Amygdala (tissue), 56 donors: ENCODE measurements at regions not wholly inside any gene's neighbourhood (a gene's known extent, or its start where the extent isn't known, plus 50 kb on each side); places are given as distances from the start of the nearest gene placed in this dataset.

Experiments
- DNase-seq, 56 donors: peaks; one replicate each; lab custom pipeline; 2025; lab: John Stamatoyannopoulos, UW

DNA sequence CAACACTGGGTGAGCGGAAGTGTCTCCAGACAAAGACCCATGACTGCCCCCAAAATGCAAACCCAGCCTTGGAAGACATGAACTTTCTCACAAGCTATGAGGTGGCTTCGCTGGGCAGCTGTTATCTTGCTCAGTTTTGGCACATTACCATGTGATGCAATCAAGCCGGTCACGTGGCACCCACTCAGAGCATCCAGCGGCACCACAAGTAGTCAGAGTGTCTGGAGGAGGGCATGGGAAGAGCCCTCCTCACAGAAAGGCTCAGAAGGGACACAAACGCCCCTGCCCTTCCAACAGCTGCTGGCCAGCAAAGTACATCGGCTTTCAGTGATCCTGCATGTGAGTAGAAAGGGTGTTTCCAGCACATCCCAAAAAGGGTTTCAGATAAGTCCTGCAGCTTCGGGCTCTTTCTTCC, 145.5 kb upstream of the IRF2BP2 start:
- peak in 48 of 56 donors; percentile 7 to 93 (median 61) for DNase-seq

DNA sequence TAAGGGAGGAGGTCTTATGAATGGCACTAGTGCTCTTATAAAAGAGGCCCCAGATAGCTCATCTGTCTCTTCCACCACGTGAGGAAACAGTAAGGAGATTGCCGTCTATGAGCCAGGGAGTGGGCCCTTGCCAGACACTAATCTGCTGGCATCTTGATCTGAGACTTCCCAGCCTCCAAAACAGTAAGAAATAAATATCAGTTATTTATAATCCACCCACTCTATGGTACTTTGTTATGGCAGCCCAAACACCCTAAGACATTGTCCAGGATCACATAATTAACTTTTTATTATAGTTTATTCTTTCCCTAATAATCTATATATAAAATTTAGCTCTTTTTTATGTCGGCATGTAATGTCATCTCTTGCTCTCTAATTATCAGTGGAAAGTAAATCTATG, 144.0 kb upstream of the IRF2BP2 start:
- no peak for DNase-seq

DNA sequence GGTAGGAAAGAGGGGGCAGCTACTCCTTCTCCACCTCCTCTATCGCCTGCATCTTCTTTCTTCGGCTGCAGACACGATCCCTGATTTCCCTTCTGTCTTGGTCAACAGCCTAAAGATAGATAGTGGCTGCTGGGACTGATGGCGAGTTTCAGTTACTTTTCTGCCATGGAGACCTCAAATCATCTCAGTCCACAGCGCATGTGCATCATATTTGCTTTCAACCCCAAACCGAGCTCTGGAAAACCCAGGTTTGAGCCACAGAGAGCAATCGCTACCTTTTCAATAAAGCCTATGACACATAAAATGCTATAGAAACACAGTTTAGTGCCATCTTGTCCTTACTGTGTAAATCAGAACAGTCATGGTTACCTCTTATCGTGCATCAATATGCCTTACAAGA, 142.9 kb upstream of the IRF2BP2 start:
- DNase-seq = no peak

DNA sequence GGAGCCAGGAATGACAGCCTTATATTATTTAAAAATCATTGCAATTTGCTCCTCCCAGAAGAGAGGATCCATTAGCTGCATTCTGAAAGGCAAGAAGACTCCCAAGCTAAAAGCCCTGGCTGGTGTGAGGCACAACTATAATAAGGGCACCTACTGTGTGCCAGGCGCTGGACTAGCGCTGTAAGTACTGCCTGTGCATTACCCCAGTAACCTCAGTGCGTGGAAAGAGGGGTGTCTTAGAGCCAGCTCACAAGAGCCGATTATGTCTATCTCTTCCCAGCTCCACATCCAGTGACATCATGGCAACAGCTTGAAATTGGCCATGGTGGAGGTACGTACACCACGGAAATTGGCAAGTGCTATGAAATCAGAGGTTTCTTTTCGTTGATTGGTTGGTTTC, 141.7 kb upstream of the IRF2BP2 start:
- no peak for DNase-seq

DNA sequence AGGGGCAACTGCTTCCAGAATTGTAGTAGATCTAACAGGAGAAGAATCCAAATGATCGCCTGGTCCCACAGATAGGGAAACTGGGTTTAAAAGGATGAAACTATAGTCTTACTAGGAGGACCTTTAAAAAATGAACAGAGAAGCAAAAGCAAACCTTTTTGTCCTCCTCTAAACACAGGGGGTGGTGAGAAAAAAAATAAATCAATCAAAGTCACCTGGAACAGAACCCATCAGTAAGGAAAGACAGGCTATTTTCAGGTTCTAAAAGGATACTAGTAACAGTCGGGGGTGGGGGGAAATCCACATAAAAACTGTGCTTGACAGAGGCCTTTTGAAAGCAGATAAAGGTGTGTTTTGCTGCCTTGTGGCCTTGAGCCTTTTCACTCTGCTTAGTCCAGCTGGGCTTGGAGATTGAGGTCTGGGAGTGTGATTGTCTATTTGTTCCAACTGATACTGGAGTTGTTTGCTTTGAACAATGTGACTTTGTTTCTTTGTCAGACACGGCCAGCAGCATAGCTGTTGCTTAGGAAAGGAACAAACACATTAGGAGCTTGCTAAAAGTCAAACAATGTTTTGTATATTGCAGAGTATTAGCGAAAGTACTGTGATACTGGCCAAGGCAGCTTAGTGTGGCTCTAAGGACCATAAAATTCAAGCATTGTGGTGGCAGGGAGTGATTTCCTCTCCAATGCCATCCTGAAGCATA, 141.1 kb upstream of the IRF2BP2 start:
- peak in 29 of 56 donors; percentile 15 to 75 (median 39) for DNase-seq

DNA sequence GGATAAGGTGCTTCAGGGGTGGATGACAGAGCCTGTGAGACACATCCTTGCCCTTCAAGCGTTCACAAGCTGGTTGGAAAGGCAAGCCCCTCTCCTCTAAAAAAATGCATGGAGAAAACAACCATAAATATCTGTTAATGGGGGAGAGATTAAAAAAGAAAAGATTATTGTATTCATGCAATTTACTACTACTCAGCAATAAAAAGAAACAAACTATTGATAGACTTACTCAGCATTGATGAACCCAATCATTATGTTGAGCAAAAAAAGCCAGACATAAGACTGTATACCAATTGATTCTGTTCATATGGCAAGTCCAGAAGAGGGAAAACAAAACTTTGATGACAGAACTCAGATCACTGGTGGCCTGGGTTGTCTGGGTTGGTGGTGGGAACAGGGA, 138.7 kb upstream of the IRF2BP2 start:
- no peak for DNase-seq

DNA sequence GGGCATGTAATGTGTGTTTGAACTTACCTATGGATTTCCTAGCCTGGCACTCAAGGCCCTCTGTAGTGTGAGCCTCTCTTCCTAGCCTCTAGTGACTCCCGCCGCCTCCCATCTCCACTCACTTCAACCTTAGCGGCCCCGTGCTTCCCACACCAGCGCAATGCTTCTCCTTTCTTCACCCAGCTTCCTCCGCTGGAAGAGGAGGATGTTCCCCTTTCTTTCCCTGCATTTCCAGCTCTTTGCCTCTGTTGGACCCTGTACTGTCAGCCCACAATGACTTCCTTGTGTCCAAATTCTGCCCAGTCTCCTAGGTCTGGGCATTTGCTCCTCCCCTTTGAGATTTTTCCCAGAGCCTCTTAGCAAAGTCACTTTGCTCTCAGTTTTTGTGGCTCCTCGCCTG, 138.1 kb upstream of the IRF2BP2 start:
- peak in 2 of 56 donors; percentile 21 to 23 for DNase-seq

DNA sequence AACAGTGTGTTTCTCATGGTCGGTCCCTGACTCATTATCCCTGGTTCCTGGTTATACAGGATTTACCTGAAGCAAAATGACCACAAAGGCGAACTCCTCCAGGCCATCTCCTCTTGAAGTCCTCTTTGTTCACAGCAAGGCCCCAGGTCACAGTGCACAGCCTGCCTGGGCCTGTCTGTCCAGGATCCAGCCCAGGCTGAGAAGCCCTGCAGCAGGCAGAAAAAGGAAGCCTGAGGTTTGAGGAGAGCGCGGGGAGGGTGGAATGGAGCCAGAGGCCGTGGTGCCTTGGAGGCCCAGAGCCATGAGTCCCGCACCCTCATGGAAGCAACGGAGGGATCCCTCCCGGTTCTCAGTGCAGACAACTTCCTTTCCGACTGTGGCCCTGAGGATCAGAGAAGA, 136.8 kb upstream of the IRF2BP2 start:
- no peak for DNase-seq

DNA sequence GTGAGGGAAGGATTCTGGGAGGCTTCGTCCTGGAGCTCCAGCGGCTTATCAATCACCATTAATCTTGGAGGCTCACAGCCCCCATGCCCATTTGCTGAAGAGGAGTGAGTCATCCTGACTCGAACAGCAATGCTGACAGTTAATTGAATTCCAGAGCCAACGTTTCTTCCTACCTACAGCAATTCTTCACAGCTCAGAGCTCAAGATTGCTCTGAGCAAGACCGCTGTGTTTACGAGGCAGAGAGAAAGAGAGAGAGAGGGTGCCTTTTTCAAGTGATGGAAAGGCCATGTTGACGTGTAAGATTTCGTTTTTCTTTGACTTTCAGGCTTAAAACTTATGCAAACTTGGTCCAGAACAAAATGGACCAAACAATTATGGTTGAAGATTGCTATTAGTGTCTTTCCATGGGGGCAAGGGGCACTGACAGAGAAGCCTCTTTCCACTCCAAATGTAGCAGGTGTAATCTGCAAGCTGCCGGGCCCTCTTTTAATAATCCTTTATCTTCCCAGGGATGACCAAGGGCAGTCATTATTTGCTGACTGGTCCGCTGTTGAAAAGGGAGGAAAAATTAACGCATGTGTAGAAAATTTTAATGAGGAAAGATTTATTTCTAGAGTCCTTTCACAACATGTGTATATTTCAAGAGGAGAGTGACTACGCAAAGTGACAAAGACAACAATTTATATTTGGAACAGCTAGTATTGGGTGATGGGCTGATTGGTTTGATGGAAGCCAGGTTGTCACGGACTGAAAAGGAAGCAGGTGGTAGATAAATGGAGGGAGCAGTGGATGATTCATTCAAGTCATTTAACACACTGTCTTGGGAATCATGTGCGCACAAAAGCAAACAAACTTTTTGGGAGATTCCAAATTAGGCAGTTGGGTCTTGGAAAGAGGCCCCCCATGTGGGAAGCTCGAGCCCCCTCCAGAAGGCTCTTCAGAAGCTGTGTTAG, 136.1 kb upstream of the IRF2BP2 start:
- DNase-seq = peak in 4 of 56 donors; percentile 15 to 50 (median 37)

DNA sequence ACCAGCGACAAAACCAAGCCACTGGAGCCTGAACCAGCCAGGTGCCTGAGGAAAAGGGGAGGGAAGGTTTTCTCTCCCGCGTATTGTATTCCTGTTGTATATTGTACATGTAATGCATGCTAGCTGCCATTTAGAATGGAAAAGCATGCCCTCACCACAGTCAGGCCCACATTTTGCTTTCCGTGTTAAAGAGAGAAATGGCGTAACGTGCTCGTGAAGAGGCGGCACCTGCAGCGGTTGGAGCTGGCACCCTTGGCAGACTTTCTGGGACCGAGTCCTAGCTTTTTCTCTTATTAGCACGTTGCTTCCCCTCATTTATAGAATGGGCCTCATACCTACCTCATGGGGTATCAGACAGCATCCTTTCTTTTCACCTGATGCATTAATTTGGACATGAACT, 135.3 kb upstream of the IRF2BP2 start:
- DNase-seq = no peak

DNA sequence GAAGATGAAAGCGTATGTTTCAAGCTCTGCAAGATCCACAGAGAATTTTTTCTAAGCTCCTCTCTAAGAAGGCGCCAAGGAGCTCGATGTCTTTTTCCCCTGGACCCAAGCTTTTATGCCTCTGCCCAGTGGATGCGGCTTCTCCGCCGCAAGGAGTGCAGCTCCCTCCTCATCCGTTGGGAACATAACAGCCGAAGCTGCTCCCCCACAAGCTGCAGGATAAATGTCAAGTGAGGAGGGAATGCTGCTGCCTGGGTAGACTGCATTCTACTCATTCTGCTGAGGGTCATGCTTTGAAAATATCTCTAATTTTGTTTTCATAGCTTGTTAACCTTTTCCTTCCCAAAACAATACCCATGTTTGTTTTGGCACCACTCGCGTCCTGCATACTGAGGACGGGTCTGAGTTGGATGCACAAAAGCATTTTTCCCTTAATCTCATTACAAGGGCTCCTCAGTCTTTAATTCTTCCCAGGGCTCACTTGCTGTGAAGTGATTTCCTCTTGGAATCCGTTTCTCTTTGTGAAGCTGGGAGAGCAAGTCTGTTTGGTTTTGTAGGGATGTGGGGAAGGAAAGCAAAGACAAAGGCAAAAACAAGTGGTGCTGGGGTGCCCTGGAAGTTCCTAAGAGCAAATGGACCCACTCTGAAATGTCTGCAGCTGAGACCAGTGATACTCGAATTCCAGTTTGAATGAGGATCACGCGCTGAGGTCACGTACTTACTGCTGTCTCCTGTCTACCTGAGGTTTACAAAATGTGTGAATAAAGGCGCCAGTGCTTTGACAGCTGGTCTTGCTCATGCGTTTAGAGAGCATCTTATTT, 134.0 kb upstream of the IRF2BP2 start:
- peak in 8 of 56 donors; percentile 14 to 52 (median 24) for DNase-seq

DNA sequence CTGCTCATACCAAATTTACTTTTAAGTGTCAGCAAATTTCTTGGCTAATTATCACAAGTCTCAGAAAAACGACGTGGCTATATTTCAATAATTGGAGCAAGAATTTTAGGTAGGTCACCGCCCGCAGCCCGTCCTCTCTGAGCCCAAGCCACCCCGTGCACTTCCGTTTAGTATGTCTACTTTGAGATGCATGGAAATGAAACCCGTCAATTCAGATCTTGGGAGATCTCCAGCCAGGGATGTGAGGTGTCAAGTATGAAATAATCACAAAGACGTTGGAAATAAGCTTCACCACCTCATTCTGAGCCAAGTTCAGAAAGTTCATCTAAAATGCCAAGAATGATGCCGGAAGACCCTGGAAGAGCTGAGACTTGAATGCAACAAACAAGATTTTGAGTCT, 132.6 kb upstream of the IRF2BP2 start:
- DNase-seq = no peak

DNA sequence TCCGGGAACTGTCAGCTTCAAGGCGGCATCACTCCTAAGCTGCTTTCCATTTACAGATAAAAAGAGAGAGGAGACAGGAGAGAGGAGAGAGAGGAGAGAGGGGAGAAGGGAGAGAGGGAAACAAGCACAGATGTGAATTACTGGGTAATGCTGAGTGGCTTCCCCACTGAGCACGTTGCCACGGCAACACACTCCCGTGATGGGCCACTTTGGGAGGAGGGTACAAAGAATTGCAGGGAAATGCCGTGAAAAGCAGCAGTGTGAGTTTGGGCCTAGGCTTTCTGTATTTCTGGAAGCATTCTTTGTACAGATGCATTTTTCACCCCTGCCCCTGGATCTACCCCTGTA, 128.0 kb upstream of the IRF2BP2 start:
- peak in 20 of 56 donors; percentile 17 to 66 (median 39) for DNase-seq

DNA sequence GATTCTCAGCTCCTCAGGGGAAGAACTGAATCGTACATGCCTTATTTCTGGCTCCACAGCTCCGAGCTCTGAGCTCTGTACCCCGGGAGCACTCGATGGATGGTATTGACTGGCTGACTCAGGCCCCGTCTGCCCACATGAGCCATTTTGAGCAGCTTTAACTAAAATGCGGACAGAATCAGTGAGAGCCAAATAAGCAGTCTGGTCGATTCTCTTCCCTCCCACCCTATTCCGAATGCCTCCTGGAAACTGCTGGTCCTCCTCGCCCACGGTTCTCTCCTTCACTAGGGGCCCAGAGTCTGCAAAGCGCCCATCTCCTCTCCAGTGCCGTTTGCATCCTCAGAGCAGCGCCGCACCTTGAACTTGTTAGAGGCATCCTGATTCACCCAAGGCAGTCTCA, 125.9 kb upstream of the IRF2BP2 start:
- DNase-seq = peak in 5 of 56 donors; percentile 18 to 52 (median 34)

DNA sequence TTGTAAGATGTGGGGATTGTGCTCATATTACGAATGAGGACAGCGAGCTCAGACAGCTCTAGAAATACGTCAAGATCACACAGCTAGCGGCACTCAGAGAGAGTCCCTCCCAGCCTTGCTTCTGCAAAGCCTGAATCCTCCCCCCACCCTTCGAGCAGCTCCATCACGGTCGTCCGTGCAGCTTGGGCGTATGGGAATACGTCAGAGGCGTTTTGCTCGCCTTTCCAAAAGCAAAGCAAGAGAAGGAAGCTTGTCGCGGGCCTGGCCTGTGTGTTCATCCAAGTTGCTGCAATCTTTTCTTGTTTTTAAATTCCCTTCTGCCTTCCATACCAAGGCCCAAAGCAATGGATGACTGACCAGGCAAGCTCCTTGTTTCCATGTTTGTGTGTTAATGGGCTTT, 125.5 kb upstream of the IRF2BP2 start:
- DNase-seq = peak in 10 of 56 donors; percentile 13 to 61 (median 32)

DNA sequence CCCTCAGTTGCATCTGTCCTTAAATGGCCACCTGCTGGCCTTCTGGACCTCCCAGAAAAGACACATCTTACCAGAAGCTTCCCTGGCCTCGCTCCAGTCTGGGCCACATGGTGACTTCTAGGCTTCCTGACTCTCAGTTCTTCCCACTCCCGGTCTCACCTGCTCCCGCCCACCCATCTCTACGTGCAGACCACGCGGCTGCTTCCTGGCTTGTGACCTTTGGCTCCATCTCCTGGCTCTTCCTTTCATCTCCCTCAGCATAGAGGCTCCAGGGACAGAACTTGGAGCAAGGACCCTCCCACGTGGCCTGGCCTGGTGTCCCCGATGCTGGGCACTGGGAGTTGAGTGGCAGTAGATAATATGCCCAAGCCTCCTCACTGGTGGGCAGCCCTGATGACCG, 124.9 kb upstream of the IRF2BP2 start:
- no peak for DNase-seq

DNA sequence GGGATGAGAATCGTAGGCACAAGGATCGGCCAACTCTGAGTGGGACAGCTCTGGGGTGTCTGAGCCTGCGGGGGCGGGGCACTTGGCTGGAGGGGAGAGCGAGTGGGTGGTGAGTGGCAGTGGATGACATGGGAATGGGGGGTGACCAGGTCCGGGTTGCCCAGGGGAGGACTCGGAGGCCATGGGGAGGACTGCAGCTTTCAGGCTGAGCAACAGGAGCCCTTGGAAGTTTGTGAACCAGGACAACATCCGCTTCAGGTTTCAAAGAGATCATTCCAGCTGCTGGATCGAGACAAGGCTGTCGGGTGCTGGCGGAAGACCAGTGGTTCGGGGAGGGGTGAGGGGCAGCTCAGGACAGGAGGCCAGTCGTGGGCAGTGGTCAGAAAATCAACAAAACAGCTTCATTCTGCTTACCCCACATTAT, 124.4 kb upstream of the IRF2BP2 start:
- DNase-seq = no peak

DNA sequence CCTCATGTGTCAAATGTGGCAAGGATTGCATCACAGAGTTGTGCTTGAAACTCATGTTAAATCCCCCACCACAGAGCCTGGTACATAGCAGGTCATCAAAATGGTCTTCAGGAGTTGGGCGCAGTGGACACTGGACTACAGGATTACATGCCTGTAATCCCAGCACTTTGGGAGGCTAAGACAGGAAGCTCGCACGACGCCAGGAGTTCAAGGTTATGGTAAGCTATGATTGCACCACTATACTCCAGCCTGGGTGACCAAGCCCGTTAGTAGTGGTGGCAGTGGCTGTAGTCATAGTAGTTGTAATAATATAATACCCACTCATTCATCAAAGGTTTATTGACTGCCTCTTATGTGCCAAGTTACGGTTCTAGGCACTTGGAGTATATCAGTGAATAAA, 123.4 kb upstream of the IRF2BP2 start:
- DNase-seq = no peak

DNA sequence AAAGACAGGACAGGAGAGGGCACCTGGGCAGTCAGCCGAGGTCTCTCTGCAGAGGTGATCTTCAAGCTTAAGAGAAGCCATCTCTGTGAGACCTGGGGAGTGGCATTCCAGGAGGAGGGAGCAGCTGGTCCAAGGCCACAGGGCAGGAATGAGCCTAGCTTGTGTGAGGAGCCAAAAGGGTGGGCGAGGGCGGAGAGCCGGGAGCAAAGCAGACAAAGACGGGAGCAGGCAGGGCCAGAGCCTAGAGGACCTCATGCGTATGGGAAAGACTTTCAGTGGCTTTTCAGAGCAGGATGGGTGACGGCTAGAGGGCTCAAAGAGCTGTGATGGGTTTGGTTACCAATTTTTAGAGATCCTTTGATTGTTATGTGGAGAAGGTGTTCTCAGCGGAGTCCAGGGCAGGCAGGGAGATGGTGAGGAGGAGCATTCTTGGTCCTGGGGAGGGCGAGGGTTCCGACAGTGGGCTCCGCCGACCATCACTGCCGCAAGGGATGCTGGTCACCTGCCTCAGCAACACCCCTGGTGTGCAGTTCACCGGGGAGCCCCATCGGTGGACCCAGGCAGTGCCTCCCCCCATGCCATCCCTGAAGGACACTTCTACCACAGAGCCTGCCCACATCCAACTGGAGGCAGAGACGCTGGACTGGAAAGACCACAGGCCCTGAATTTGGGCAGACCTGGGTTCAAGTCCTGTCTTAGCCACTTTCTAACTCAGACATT, 122.9 kb upstream of the IRF2BP2 start:
- DNase-seq = no peak

DNA sequence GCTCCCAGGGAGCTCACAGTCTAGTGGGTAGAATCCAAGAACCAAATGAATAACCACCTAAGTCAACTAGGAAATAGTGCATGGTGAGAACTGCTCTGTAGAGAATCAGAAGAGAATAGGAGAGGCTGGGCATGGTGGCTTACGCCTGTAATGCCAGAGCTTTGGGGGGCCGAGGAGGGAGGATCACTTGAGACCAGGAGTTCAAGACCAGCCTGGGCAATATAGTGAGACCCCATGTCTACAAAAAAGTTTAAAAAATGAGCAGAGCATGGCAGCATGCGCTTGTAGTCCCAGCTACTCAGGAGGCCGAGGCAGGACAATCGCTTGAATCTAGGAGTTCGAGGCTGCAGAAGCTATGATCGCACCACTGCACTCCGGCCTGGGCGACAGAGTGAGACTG, 122.3 kb upstream of the IRF2BP2 start:
- no peak for DNase-seq
